K562 (cell line): ENCODE measurements at regions not wholly inside any gene's neighbourhood (a gene's known extent, or its start where the extent isn't known, plus 50 kb on each side); places are given as distances from the start of the nearest gene placed in this dataset.

Experiments used
- ATAC-seq: fragments of 200-7000 bp; cut with Tn5 transposase; 3 replicates; pipeline ENCODE4 v1.9.1; 2020; ENCODE audit warnings: moderate library complexity
- BruUV-seq: library from RNA; stranded (reverse); fragments of 400-500 nt; replicated peaks from 2 replicates; lab custom pipeline; 2021; lab: Mats Ljungman, UMichigan
- CTCF ChIA-PET: fragments of 300-600 bp; formaldehyde crosslinking; extraction: SDS; loops from one replicate; lab custom pipeline; 2021; ENCODE audit warnings: low intra/inter-chr PET ratio; lab: Yijun Ruan, JAX
- POLR2A ChIA-PET: fragments of 300-600, 350-650 bp; sonication (Branson Sonifier 250); formaldehyde crosslinking; extraction: SDS; loops from one replicate; lab custom pipeline; 2021; ENCODE audit warnings: antibody characterized with exemption, inconsistent platforms; lab: Yijun Ruan, JAX
- DNase-seq, 4 experiments: peaks; one replicate each; pipeline versions ENCODE4 v3.0.0 to v3.0.0-alpha.2; 2011 to 2018; ENCODE audit warnings: low spot score in 3 of 4, mixed read lengths in 3 of 4; ENCODE audit errors: extremely low read depth in 1 of 4
- FAIRE-seq: peaks from 2 replicates; lab custom pipeline; 2011; peaks lifted over from hg19 to GRCh38; lab: Jason Lieb, UNC
- H2AFZ ChIP-seq: 2 replicates; pipeline ENCODE4 v1.6.0; 2011; ENCODE audit warnings: low read depth, low read length, control low read depth, inconsistent platforms
- H3K27ac ChIP-seq: fragments of 200-600 bp; 3 replicates; pipeline ENCODE4 v1.8.0; 2011; ENCODE audit warnings: low read depth, mild to moderate bottlenecking, control low read depth, inconsistent platforms, low read length, moderate library complexity, mixed read lengths; ENCODE audit errors: extremely low read depth
- H3K27me3 ChIP-seq, 2 experiments: fragments of 300-600 bp in 1 of 2; 2 replicates in 1 of 2; 3 replicates in 1 of 2; pipeline versions ENCODE4 v1.6.0 to v1.8.0; 2011; ENCODE audit warnings: inconsistent platforms in 2 of 2, low read length in 2 of 2, mild to moderate bottlenecking in 1 of 2, mixed read lengths in 1 of 2, moderate library complexity in 1 of 2; ENCODE audit not compliant: control insufficient read depth in 2 of 2, insufficient read depth in 2 of 2
- H3K36me3 ChIP-seq: fragments of 300-600 bp; 3 replicates; pipeline ENCODE4 v1.8.0; 2011; ENCODE audit warnings: mild to moderate bottlenecking, low read length, inconsistent platforms; ENCODE audit not compliant: control insufficient read depth, insufficient read depth
- H3K4me1 ChIP-seq, 2 experiments: fragments of 200-600 bp in 1 of 2; replicated peaks in 1 of 2; 2 replicates in 1 of 2; 3 replicates in 1 of 2; pipeline versions ENCODE4 v1.5.1 to v1.8.0; 2011; ENCODE audit warnings: inconsistent platforms in 2 of 2, low read length in 2 of 2, mild to moderate bottlenecking in 1 of 2, mixed read lengths in 1 of 2, moderate library complexity in 1 of 2; ENCODE audit not compliant: control insufficient read depth in 2 of 2, insufficient read depth in 2 of 2
- H3K4me2 ChIP-seq: 2 replicates; pipeline ENCODE4 v1.6.1; 2011; ENCODE audit warnings: low read length, control low read depth, inconsistent platforms, mixed read lengths; ENCODE audit not compliant: insufficient read depth
- H3K4me3 ChIP-seq: fragments of 200-600 bp; sonication (generic), shearing (Covaris generic); 2 replicates; pipeline ENCODE4 v1.5.1; 2016; ENCODE audit warnings: control low read depth, inconsistent platforms
- H3K79me2 ChIP-seq: fragments of 200-600 bp; 3 replicates; pipeline ENCODE4 v1.8.0; 2011; ENCODE audit warnings: low read length, inconsistent platforms; ENCODE audit not compliant: control insufficient read depth, insufficient read depth
- H3K9ac ChIP-seq, 2 experiments: 2 replicates each; pipeline versions ENCODE4 v1.6.0 to v1.6.1; 2011; ENCODE audit warnings: low read depth in 2 of 2, low read length in 2 of 2, control low read depth in 1 of 2, inconsistent platforms in 1 of 2, mild to moderate bottlenecking in 1 of 2, mixed read lengths in 1 of 2; ENCODE audit not compliant: insufficient read depth in 1 of 2
- H3K9me1 ChIP-seq: one replicate; pipeline ENCODE4 v1.6.0; 2011; ENCODE audit warnings: inconsistent platforms, mild to moderate bottlenecking, low read length, moderate library complexity; ENCODE audit not compliant: control insufficient read depth, insufficient read depth
- H3K9me3 ChIP-seq: replicated peaks from 2 replicates; pipeline ENCODE4 v1.5.1; 2011; ENCODE audit warnings: low read depth, low read length, inconsistent platforms; ENCODE audit not compliant: control insufficient read depth, insufficient read depth
- H4K20me1 ChIP-seq: replicated peaks from 2 replicates; pipeline ENCODE4 v1.6.1; 2011; ENCODE audit warnings: low read length, inconsistent platforms, mixed read lengths; ENCODE audit not compliant: control insufficient read depth, insufficient read depth
- ZNF224 ChIP-seq: sonication (generic); formaldehyde crosslinking; IDR thresholded peaks from 2 replicates; pipeline ENCODE4 v1.8.0; 2022; ENCODE audit warnings: mild to moderate bottlenecking, missing genetic modification reagents
- WGBS: fragments of 100-300 bp; shearing (Covaris generic); methylation state at CpG from one replicate; pipeline ENCODE4 v1.1.6; 2016; ENCODE audit warnings: low coverage, mixed read lengths; ENCODE audit not compliant: insufficient coverage; ENCODE audit errors: missing lambda C conversion rate; 5-methylcytosine and 5-hydroxymethylcytosine counted together
- in situ Hi-C: fragments of 300-500 bp; cut with MboI; formaldehyde crosslinking; loops from 4 replicates; pipeline ENCODE4 v1.15.0; 2018; ENCODE audit warnings: inconsistent platforms, mixed read lengths
- intact Hi-C: fragments of 100-400 bp; cut with micrococcal nuclease; formaldehyde crosslinking; loops from 2 replicates; pipeline ENCODE4 v1.14.2; 2022

DNA sequence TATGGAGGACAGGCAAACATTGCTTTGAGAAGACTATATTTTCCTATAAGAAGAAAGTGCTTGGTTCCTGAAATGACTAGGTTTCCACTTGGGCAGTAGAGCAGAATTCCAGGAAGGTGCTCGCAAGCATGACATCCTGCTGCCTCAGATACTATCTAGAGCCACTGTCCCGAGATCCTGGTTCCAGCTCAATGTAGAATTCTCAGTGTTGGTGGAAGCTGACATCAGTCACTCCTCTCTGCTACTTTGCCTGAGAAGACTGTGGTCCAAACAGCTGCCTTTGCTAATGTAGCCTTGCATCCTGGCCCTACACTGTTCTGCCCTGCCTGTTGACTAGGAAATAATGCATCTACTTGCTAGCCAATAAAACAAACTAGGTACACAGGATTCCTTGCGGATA lies 50.0 kb upstream of the ITGA6 start:
- no peak overlapping the region for H3K9ac ChIP-seq
- no peaks in the 10 kb centered on the region for H3K9me3 ChIP-seq
- ATAC-seq: no peak
- H3K4me1 ChIP-seq: no peaks in the 10 kb centered on the region
- intact Hi-C loops: no loop called here
- CTCF ChIA-PET: no interaction called here
- H3K27me3 ChIP-seq: 0 out of 5 replicates have a peak, but pooled peaks cover 0 to 4% of the 10 kb centered on the region in 2 experiments
- POLR2A ChIA-PET: no interaction called here
- no peak overlapping the region for H3K4me2 ChIP-seq
- H3K27ac ChIP-seq: no peak overlapping the region
- H3K36me3 ChIP-seq: no peaks in the 10 kb centered on the region
- no peaks in the 10 kb centered on the region for H4K20me1 ChIP-seq
- no peaks in the 10 kb centered on the region for H3K9me1 ChIP-seq
- TF ChIP-seq ZNF224 (CRISPR knock-in tag): no peak
- WGBS: 0% methylated on average over 3 of the region's 3 CpGs
- FAIRE-seq: no peak
- H2AFZ ChIP-seq: no peak overlapping the region
- DNase-seq: no peak
- BruUV-seq: no TSS peak
- H3K4me3 ChIP-seq: no peak overlapping the region
- H3K79me2 ChIP-seq: no peaks in the 10 kb centered on the region
- in situ Hi-C loops: no loop called here
